ENCODE measurements at regions not wholly inside any gene's neighbourhood (a gene's known extent, or its start where the extent isn't known, plus 50 kb on each side); places are given as distances from the start of the nearest gene placed in this dataset.

GRCh38 chr11:121367001-121367843 is 74.7 kb downstream of the SC5D start:
- TF ChIP-seq, protein P1, sequence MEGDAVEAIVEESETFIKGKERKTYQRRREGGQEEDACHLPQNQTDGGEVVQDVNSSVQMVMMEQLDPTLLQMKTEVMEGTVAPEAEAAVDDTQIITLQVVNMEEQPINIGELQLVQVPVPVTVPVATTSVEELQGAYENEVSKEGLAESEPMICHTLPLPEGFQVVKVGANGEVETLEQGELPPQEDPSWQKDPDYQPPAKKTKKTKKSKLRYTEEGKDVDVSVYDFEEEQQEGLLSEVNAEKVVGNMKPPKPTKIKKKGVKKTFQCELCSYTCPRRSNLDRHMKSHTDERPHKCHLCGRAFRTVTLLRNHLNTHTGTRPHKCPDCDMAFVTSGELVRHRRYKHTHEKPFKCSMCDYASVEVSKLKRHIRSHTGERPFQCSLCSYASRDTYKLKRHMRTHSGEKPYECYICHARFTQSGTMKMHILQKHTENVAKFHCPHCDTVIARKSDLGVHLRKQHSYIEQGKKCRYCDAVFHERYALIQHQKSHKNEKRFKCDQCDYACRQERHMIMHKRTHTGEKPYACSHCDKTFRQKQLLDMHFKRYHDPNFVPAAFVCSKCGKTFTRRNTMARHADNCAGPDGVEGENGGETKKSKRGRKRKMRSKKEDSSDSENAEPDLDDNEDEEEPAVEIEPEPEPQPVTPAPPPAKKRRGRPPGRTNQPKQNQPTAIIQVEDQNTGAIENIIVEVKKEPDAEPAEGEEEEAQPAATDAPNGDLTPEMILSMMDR (conservative IDR thresholded peaks at IDR 0.05; ENCODE audit: low read length) = no peak
- no peak for TF ChIP-seq EZH2phosphoT487 (IDR thresholded peaks at IDR 0.05; ENCODE audit: borderline replicate concordance)
